AG04450 (cell line): ENCODE measurements at regions not wholly inside any gene's neighbourhood (a gene's known extent, or its start where the extent isn't known, plus 50 kb on each side); places are given as distances from the start of the nearest gene placed in this dataset.

Experiments used
- CTCF ChIA-PET: fragments of 300-600, 350-600 bp; formaldehyde crosslinking; extraction: SDS; loops from one replicate; lab custom pipeline; 2022; ENCODE audit warnings: antibody characterized with exemption, inconsistent platforms; lab: Charles Lee
- POLR2A ChIA-PET: fragments of 350-600 bp; formaldehyde crosslinking; extraction: SDS; loops from one replicate; lab custom pipeline; 2021; ENCODE audit warnings: antibody characterized with exemption, inconsistent platforms; lab: Yijun Ruan, JAX
- DNase-seq: peaks from one replicate; pipeline ENCODE4 v3.0.0-alpha.2; 2011; ENCODE audit warnings: low read depth, low spot score
- H3K27ac ChIP-seq: one replicate; pipeline ENCODE4 v1.5.1; 2012; ENCODE audit warnings: low read depth, low read length, control low read depth
- H3K27me3 ChIP-seq: one replicate; pipeline ENCODE4 v1.6.0; 2012; ENCODE audit warnings: low read length; ENCODE audit not compliant: control insufficient read depth, insufficient read depth
- H3K4me3 ChIP-seq: 2 replicates; pipeline ENCODE4 v1.5.1; 2011; ENCODE audit warnings: mild to moderate bottlenecking, low read depth, low read length, control low read depth
- H3K9me3 ChIP-seq: 2 replicates; pipeline ENCODE4 v1.5.1; 2012; ENCODE audit warnings: low read length; ENCODE audit not compliant: control insufficient read depth, insufficient read depth
- CTCF ChIP-seq: IDR thresholded peaks from 2 replicates; pipeline ENCODE4 v1.5.1; 2011; ENCODE audit warnings: low read depth, low read length, control low read depth, inconsistent platforms

DNA sequence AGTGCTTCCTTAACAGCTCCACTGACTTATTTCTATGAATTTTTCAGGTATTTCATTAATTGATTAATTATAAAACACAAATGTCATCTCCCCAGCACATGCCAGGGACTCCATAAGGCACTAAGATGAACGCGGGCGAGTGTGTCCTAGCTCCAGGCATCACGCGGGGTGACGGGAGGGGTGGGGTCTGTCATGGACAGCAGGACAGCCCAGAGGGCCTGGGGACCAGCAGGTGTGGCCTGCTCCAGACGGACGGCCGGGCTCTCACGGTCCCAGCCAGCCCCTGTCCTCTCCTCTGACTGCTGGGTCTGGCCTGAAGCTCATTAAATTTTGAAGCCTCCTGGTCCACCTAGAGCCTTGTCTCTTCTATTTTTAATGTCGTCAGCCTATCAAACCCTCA is 531.1 kb downstream of the BRD1 start:
- no peaks in the 10 kb centered on the region for H3K27me3 ChIP-seq
- DNase-seq = no peak
- POLR2A ChIA-PET = no interaction called here
- TF ChIP-seq CTCF = no peak
- no peak overlapping the region for H3K27ac ChIP-seq
- peaks cover 91% of the 10 kb centered on the region for H3K9me3 ChIP-seq
- CTCF ChIA-PET = no interaction called here
- no peak overlapping the region for H3K4me3 ChIP-seq

DNA sequence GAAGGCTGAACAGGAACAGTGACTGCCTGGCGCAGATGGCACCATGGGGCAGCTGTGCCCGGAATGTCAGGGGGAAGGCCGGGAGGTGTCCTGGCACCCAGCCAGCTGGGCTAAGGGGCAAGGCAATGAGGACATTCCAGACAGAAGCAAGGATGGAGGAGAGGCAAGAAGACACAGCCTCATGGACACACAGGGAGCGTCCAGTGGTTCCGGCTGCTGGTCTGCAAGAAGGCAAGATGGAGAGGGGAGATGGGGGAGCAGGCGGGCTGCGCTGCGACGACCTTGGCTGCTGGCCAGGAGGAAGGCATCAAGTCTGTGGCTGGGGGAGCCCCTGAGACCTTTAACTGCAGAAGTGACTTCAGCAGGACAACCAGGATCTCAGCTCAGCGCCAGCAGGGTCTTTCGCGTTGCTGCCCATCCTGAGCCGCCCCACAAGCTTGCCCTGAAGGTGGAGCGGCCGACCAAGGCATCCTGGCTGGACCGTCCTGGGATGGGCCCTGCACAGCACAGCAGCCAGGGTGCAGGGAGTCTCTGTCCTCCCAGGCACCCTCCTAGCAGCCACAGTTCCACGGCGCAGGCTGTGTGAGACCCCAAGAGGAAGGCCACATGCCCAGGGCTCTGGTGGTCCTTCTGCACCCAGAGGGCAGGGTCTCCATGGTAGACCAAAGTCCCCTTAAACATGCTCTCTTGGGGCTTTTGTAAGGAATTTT is 531.7 kb downstream of the BRD1 start:
- no peak overlapping the region for H3K27ac ChIP-seq
- peaks cover 91% of the 10 kb centered on the region for H3K9me3 ChIP-seq
- H3K4me3 ChIP-seq = no peak overlapping the region
- ChIA-PET POLR2A (no interaction called here), CTCF (no interaction called here)
- no peak for DNase-seq
- no peak for TF ChIP-seq CTCF
- H3K27me3 ChIP-seq = no peaks in the 10 kb centered on the region

DNA sequence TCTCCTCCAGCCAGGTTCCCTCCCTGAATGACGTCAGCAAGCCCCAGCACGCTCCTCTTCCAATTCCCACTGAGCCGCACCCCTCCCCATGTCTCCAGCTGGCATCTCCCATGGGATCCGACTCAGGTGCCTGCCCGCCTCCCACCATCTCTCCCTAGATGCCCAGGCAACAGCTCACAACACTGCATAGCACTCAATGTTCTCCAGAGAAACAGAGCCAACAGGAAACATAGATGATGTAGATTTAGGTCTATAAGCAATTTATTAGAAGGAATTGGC is 532.3 kb downstream of the BRD1 start:
- Histone ChIP-seq H3K4me3 (no peak overlapping the region), H3K27ac (no peak overlapping the region), H3K27me3 (no peaks in the 10 kb centered on the region), H3K9me3 (peaks cover 91% of the 10 kb centered on the region)
- DNase-seq = no peak
- ChIA-PET POLR2A (no interaction called here), CTCF (no interaction called here)
- TF ChIP-seq CTCF = no peak

DNA sequence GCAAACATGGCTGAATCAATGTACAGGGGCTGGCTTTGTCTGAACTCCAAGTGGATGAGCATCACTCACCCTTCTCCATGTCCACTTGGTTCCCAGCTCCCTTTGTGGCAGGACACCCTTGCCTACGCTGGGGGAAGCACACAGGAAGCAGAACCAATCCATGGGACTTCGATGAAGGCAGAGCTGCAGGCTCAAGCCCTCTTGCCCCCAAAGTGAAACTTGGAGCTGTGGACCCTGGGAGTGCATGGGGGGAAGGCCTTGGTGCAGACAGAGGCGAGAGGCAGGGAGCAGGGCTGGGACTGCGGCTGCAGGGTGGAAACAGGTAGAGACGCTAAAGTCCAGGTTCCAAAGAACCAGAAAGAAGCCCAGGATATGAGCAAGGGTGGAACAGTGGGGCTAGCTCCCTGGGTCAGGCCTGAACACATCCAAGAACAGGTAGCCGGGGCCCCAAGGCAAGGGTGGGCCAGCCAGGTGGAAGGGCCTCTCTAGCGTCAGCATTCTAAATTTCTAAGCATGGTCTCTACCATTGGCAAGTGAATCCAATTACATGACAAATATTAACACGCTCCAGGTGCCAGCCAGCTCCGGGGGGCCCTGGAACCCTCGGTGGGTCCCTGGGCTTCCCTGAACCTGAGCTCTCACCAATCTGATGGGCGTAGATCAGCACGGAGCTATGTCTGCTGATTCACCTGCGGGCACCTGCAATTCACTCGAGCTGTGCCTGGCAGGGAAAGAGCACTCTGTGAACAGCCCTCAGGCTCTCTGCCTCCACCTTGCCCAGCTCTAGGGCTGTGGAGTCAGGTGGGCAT is 532.8 kb downstream of the BRD1 start:
- Histone ChIP-seq H3K27me3 (no peaks in the 10 kb centered on the region), H3K9me3 (peaks cover 91% of the 10 kb centered on the region), H3K27ac (no peak overlapping the region), H3K4me3 (no peak overlapping the region)
- TF ChIP-seq CTCF = no peak
- ChIA-PET CTCF (no interaction called here), POLR2A (no interaction called here)
- no peak for DNase-seq

- Histone ChIP-seq H3K4me3 (no peak overlapping the region), H3K9me3 (peaks cover 79% of the 10 kb centered on the region), H3K27ac (no peak overlapping the region), H3K27me3 (no peaks in the 10 kb centered on the region)
- TF ChIP-seq CTCF = no peak
- ChIA-PET POLR2A (no interaction called here), CTCF (no interaction called here)
- no peak for DNase-seq
Observed at GRCh38 chr22:49292909-49293308, 534.8 kb downstream of the BRD1 start.
